HG03460 (cell line): ENCODE measurements at regions not wholly inside any gene's neighbourhood (a gene's known extent, or its start where the extent isn't known, plus 50 kb on each side); places are given as distances from the start of the nearest gene placed in this dataset.

Experiments
- ATAC-seq: cut with Tn5 transposase; IDR thresholded peaks from one replicate; pipeline ENCODE4 v1.9.1; 2021; ENCODE audit not compliant: unreplicated experiment

DNA sequence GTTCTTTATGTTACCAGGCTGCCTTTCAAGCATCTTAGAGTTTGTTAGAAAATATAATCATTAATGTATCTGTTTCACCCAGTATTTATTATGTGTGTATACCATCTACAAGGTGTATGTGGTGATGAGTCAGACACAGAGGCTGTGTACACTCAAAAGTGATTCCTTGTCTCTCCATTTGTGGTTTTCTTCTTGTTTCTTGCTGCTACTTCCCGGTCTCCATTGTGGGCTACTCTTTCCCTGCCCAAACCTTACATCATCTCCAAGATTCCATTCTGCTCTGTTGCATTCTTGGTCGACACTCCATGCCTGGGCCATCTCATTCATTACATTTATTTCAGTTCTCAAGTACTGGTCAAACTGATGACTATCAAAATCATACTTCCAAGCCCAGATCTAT, 182.2 kb upstream of the STXBP5 start:
- no peak for ATAC-seq

DNA sequence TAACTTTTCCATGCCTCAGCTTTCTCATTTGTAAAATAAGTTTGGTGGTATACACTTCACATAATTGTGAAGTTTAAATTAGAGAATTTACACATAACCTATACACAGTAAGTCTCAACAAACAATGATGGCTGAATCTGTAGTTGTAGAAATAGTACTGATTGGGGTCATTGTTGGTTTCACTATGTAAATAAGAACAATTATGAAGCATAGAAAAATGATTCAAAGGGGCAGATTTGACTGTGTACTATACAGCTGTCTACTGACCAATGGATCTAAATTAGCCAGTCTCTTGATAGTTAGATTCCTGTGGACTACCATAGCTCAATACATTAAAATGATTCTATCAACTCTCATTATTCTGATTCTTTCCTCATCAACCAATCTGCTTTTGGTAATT, 181.1 kb upstream of the STXBP5 start:
- no peak for ATAC-seq

DNA sequence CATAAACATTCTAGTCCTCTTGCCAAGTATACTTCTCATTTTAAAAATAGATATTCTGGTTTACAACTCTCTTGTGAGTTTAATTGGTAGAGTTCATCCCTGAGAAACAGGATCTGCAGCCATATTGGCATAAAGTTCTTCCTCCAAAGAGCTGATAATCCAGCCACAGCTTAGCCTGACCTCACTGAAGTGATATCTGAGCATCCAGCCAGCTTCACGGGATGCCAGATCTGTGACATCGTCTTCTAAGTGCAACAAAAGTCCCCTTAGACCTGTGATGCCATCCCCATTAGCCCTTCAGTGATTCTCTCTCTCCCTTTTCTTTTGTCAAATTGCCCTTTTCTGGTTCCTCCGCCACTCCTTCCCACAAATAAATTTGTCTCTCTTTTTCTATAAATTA, 180.6 kb upstream of the STXBP5 start:
- no peak for ATAC-seq

DNA sequence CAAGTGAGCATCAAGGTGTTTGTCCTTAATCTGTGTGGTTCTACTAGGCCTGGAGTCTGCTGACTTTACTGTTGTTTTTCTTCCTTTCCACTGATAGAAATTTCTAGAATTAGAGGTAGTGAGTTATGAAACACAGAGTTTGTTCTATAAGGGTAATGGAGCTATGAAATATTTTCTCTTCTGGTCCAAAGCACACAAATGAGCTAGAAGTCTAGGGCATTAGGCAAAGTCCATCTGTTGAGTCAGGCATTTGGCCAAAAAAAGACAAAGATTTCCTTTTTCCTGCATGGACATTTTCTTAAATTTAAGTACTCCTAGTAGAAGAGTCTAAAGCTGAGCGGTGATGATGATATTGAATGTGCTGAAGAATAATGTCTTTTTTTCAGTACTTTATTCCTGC, 174.3 kb upstream of the STXBP5 start:
- no peak for ATAC-seq

DNA sequence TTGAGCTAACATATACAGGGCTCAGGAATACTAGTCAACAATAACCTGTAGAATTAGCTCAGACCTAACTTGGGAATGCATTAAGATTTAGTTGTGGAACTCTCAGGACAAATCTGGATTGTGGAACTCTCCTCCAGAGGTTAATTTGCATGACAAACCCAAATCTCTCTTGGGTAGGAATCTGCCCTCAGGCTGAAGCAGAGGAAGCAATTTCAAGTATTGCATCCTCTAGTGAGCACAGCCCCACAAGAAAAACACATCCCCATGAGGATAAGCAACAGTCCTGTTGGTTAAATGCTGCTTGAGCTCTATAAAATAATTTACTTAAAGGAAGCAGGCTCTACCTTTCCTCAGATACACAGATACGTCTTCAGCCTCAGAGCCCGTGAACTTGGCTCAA, 170.9 kb upstream of the STXBP5 start:
- no peak for ATAC-seq

DNA sequence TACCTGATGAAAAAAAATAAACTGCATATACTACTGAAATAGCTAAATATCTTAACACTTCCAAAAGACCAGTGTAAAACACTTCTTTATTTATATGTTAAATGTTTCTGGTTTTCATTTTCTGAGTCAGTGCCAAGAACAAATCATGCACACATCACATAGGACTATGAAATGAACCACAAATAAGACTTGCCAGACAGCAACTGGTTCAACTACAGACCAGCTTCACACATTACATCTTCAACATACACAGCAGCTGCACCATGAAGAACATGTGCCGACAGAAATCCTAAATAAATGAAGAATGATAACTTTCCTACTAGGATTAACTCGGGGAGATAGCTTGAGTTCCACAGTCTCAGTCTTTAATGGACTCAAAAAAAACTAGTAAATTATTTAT, 168.3 kb upstream of the STXBP5 start:
- ATAC-seq, result no peak

DNA sequence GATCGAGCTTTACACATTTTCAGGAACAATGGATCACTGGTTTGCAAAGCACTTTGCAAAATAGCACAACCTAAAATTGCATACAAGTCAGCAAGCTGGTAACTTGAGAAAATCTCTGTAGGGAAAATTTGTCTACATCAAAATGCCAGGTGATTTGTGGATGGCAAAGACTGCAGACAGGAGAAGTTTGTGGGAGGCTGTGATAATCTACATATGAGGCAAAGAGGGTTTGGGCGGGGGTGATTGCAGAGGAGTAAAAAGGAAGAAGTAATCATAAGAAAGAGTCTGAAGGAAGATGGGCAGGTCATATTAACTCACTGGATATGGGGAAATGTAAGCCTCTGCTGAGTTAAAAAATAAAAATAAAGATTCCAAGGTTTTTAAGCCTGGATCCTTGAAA, 166.3 kb upstream of the STXBP5 start:
- ATAC-seq, result no peak

DNA sequence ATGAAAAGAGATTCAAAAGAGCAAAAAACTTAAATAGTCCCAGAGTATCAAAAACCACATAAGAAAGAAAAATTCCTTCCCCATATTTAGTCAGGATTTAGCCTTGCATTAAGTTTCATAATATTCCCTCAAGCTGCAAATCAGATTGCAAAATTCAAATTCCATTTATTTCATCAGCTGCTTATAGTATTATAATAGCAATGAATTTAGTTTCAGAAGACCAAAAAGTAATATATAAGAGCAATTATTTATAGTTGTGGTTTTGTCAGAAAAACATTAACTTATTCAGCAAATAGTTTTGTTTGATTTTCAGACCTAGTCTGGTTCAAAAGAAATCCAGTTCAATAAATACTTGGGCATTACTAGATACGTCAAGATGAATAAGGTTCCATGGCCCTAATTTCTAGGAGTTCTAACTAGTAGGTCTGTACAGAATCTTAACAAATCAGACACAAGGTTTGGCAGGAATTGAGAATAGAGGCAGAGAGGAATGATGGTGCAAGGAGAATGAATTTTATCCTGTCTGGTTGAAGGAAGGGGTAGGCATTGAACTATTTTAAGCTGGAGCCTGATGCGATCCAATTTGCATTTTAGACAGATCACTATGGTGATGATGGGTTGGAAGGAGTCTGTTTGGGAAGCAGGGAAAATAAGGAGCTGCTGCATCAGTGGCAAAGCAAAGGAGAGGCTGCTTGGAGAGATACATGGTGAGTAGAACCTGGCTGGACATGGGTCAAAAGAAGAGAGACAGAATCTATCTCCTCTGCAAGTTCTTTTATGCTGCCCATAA, 163.9 kb upstream of the STXBP5 start:
- ATAC-seq, result no peak

DNA sequence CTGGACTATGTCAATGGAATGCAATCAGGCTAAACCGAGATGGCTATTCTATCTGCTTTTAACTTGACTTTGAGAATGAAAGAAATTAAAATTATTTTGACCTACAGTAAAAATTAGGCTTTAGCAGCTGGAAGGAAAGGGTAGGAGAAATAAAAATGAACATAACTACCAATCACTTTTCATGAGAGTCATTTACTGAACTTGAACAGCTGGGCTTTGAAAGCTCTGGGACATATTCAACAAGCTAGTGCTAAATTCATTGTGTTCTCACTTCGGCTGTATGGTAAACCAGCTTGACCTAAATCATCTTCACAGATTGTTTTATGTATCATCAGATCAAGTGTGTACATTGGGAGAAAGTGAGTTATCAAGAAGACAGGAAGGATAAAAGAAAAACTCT, 161.5 kb upstream of the STXBP5 start:
- ATAC-seq, result no peak

DNA sequence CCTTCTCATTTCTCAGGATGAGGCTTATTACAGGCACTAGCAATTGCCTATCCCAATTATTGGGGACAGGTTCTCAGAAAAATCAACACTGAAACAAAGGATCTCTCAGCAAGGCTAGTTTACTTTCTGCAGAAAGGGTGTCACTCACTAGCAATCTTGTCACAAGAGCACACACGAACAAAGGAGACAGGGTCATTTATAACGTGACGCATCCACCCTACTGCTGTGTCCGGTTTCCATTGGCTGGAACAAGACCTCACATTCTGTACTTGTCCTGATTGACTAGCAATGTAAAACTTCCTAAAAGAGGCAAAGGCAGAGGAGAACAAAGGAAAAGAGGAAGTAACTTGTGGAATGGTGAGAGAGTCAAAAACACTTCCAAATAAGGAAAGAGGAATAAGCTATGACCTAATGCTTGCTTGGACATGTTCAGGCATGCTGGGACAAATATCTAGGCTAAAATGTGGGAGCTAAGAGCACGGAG, 160.2 kb upstream of the STXBP5 start:
- no peak for ATAC-seq

DNA sequence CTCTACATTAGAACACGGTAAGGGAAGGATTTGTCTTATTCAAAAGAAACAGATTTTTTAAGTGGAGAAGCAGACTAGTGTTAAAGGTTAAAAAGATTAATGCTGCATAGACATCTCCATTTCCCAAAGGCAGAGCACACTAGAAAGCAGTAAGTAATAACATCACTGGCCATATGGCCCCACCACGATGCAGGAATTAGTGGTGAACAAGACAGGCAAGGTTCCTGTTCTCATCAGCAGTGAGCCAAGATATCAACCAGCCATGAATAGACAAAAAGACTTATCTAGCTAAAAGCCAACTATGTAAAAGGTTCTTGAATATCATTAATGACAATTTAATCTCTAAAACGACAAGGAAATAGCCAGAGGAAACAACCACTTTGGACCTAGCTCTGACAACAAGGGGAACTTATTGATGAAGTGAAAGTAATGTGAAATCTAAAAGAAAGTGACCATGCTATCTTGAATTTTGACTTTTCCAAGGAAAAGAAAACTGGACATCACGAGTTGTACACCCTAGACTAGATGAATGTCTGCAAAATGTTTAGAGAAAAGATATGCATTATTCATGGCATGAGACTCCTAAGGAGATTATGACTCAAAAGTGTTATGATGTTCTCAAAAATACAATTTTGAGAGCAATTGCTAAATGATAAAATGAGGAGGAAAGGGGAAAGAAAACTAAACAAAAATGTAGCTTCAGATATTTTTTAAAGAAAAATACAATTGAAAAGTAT, 157.9 kb upstream of the STXBP5 start:
- ATAC-seq, result no peak

DNA sequence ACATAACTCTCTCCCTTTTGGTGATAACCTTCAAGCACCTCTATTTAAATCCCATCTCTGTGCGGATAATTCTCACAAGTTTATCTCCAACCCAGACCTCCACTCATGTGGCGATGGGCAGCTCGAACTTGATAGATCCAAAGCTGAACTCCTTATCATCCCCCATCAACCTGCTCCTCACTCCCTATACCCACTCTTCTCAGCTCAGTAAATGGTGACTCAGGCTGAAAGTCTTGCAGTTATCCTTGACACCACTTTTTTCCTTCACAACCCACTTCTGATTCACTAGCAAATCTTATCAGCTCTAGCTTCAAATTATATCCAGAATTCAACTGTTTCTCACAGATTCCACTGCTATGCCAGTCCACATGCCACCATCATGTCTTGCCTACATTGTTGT, 155.3 kb upstream of the STXBP5 start:
- ATAC-seq, result no peak

DNA sequence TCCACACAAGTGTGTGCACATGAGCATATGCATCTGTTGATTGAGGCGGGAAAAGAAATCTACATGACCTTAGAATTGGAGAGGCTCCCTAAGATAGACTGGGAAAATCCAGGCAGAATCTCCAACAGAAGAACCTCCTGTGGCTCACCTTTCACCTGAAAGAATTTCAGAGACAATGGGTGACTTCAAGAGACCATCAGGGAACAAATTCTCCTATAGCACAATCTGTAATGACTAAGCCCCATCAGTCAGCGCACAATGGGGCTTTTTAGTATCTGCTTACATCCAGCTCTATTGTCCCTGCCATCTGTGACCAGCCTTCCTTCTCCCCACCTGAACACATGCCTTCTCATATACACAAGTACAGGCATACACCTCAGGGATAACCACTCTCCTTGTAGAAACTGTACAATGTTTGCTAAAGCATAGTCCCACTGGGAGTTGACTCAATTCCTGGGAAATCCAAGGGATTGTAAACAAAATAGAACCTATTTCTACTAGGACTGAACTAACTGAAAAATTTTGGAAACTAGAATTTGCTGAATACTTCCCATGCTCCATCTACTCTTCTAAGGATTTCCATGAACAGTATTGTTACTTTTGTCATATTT, 150.8 kb upstream of the STXBP5 start:
- ATAC-seq, result no peak

DNA sequence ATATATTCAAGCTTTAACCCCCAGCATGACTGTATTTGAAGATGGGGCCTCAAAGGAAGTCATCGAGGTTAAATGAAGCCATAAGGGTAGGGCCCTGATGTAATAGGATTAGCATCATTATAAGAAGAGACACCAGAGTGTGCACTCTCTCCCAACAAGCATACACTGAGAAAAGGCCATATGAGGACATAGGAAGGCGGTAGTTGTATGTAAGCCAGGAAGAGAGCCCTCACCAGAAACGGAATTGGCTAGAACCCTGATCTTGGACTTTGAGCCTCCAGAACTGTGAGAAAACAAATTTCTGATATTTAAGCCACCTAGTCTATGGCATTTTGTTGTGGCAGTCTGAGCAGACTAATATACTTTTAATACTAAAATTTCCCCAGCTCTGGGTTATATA, 150.1 kb upstream of the STXBP5 start:
- no peak for ATAC-seq

DNA sequence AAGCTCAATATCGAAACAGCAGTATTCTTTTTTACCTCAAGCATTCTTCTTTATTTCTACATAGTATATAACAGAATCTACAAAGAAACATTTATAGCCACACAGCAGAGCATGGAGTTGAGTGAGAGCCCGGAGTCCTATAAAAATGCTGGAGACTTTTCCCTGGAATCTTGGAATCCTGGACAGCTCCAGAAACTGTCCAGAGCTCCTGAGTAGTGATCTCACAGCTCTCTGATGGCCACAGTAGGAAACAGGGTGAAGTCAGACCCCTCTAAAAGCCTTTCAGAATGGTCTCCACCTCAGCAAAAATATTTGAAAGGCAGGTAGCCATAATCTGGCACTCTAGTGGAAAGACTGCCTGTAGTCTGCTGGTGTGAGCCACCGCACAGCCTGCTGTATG, 149.3 kb upstream of the STXBP5 start:
- no peak for ATAC-seq

DNA sequence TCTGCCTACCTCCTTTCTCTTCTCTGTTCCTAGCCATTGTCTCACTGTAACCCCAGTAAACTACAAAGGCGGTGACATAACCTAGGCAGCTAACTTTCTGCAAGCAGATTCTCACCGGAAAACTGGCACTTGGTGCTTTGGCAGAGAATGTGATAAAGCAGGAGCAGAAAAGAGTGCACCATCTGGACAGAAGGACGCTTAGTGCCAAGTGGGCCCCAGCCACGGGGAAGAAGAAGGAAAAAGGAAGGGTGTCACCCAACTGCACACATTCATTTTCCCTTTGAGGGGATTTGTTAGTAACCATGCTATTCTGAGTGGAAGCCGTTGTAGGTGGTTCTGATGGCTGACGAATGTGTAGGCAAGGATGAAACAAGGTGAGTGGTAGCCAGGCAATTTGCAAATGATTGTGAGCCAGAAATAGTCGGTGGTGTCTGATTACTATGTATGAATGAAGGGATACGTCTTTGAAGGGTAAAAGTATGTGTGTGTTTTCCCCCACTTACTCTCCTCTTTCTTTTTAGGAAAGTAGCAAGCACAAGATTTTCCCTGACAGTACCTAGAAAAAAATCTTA, 148.3 kb upstream of the STXBP5 start:
- ATAC-seq, result no peak

DNA sequence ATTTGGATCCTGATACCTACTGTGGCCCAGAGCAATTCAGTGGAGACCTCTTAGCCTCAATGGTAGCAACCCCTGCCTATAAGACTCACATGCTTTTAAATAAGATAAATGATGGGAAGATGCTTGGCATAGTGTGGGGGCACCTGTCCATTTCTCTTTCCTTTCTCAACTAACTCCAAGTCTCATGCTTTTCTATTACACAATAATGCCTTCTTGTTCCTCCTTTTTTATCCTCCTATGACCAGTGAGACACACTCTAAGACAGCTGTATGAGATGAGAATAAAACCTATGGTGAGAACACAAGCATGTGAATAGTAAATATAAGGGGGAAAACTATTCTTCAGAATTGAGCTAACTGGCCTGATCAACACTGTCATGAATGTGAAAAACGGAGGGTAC, 147.0 kb upstream of the STXBP5 start:
- ATAC-seq, result no peak

DNA sequence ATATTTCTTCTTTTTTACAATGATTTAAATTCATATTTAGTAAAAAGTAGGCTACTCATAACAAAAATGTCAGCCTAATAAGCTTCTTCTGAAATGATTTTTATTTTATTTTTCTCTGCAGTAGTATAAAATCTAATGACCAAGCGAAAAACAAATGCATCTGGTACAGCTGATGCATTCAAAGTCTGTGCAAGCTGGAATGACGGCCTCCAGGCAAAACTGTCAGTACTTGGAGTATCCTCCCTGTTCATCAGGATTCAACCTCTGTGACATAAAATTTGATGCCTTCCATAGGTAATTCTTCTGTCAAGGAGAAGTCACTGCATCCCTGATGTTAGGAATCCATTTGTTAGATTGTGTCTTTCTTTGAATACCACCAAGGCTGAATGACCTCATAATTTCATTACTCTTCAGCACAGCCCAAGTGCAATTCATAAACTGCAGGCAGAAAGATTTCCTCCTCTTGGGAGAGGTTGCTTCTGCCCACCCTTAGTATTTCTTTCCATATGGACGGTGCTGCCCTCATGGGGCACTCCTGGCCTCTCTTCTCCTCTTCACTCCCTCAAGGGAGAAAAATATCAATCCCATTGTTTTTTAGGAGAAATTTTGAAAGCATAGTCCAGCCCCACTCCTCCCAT, 146.4 kb upstream of the STXBP5 start:
- ATAC-seq, result no peak

DNA sequence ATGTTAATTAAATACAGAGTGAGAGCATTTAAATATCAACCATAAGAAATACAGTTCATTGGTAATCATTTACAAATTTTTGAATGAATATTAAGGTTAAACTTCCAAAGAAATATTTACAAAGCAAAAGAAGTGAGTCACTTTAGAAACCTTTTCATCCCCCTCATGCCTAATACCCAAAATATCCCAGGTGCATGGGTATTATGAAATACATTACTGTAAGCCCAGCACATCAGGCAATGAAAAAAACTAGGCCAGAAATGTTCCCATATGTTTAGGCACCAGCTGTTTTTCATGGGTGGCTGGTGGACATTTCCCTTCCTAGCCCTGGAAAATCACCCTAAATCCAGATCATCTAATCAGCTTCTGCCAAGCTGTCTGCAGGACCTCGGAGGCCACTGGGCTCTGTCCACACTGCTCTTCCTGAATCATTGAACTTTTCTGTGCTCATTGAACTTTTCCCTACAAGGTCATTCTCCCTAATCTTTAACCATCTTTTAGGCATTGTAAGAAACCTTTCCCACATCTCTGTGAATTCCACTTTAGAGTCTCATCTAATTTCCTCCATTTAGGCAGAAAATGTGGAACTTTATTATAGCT, 145.3 kb upstream of the STXBP5 start:
- ATAC-seq, result no peak

DNA sequence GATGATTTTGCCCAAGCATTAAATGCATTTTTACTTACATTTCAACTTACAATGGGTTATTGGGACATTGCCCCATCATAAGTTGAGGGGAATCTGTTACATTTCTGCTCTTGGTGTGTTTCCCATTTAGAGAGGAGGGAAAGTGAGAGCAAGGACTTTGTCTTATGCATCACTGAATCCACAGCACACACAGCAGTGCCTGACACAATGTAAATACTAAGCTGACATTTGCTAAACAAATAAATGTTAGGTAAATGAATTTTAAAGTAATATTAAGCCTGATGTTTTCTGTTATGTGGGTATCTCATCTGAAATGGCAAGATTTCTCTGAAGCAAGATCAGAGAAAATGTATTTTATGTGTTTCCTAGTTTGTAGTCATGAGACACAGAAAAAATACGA, 143.6 kb upstream of the STXBP5 start:
- no peak for ATAC-seq

DNA sequence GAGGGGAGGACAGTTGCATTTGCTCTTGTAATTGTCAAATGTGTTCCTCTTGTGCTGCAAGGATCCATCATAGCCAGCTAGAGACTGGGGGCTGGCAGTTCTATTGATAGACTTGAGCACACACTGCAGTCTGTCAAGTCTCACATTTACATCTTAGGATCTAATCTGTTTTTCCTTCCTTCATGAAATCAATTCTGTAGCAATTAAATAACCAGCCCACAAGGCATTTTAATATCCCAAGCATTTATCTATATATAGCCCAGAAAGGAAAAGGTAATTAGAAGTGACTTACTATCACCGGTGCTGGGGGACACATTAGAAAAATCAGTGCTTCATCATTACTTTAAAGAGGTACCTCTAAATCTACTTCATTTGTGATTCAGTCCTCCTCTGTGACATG, 143.0 kb upstream of the STXBP5 start:
- ATAC-seq, result no peak
